ENCODE measurements at regions not wholly inside any gene's neighbourhood (a gene's known extent, or its start where the extent isn't known, plus 50 kb on each side); places are given as distances from the start of the nearest gene placed in this dataset.

GRCh38 chr12:107597695-107598410 is 87.7 kb upstream of the PWP1 start (continued):
- TF ChIP-seq GABPA (IDR thresholded peaks at IDR 0.05; ENCODE audit: borderline replicate concordance, insufficient read depth, low read length) (no peak), MAFK (IDR thresholded peaks at IDR 0.05; ENCODE audit: low read depth, low read length) (no peak), RNF2 (IDR thresholded peaks at IDR 0.05; ENCODE audit: borderline replicate concordance, low read depth, low read length, missing control alignments, poor library complexity, severe bottlenecking) (no peak), CHD2 (IDR thresholded peaks at IDR 0.05; ENCODE audit: low read length) (no peak), HDAC2 (IDR thresholded peaks at IDR 0.05; ENCODE audit: borderline replicate concordance in 1 of 2, low read depth in 2 of 2, low read length in 2 of 2) (no peak), EP300 (IDR thresholded peaks at IDR 0.05; ENCODE audit: borderline replicate concordance in 1 of 2, low read depth in 2 of 2, low read length in 2 of 2) (no peak), ATF3 (IDR thresholded peaks at IDR 0.05; ENCODE audit: insufficient read depth, low read depth, low read length) (no peak), KDM4A (IDR thresholded peaks at IDR 0.05; ENCODE audit: low read depth, low read length, severe bottlenecking) (no peak), CHD1 (IDR thresholded peaks at IDR 0.05; ENCODE audit: low read depth, low read length) (no peak), SRF (IDR thresholded peaks at IDR 0.05; ENCODE audit: low read depth, low read length) (no peak), EZH2 (IDR thresholded peaks at IDR 0.05; ENCODE audit: low read depth, low read length, severe bottlenecking) (no peak), E2F6 (IDR thresholded peaks at IDR 0.05) (no peak)

Data from H1 (cell line).